ENCODE measurements at regions not wholly inside any gene's neighbourhood (a gene's known extent, or its start where the extent isn't known, plus 50 kb on each side); places are given as distances from the start of the nearest gene placed in this dataset.

DNA sequence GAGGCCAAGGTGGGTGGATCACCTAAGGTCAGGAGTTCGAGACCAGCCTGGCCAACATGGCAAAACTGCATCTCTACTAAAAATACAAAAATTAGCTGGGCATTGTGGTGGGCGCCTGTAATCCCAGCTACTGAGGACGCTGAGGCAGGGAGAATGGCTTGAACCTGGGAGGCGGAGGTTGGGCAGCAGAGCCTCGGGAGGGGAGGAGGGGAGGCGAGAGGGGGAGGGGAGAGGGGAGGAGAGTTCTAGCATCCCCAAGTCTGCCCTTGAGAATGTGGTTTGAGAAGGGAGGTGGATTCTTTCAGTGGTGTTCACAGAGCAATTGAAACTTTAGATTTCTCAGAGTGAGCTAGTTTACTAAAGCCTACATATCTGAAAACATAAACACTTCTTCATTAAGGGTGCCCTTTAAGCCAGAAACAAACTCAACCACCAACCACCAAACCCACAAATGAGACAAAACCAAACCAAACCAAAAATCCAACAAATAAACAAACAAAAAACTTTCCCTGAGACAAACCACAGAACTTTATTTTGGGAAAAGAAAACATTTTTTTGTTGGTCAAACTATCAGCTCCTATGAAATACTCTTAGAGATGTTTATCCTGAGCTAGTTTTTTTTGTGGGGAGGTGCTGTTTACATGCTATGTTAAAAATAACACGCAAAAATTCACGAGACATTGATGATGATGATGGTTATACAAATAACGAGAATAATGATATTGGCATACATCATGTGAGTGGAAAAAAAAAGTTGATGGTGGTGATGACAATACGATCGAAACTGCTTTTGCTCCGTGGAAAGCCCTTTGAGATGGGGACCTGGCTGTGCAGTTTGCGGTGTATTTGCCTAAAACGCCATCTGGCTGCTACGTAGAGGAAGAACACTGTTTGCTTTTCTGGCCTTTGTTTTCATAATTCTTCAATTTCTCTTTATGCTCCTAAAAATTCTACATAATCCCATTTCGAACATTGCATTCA lies 98.2 kb upstream of the PRKX start (continued):
- TF ChIP-seq KDM1A (IDR thresholded peaks at IDR 0.05; ENCODE audit: borderline replicate concordance) (no peak), FOS (IDR thresholded peaks at IDR 0.05; ENCODE audit: borderline replicate concordance, extremely low read depth, insufficient read length) (no peak), TCF3 (IDR thresholded peaks at IDR 0.05; ENCODE audit: borderline replicate concordance, insufficient read depth, low read depth, low read length) (0 out of 2 replicates have a peak, but pooled peaks have one; percentile 47), BACH1 (IDR thresholded peaks at IDR 0.05; ENCODE audit: borderline replicate concordance) (peak; percentile 31; the same call in 1 of the 2 replicates), MYB (IDR thresholded peaks at IDR 0.05; ENCODE audit: borderline replicate concordance, low read depth, low read length) (no peak), KLF5 (IDR thresholded peaks at IDR 0.05; ENCODE audit: partially characterized antibody) (no peak), SIX5 (IDR thresholded peaks at IDR 0.05; ENCODE audit: low read depth, low read length, severe bottlenecking) (no peak), CHD4 (IDR thresholded peaks at IDR 0.05) (no peak)
- TF ChIP-seq, protein P1, sequence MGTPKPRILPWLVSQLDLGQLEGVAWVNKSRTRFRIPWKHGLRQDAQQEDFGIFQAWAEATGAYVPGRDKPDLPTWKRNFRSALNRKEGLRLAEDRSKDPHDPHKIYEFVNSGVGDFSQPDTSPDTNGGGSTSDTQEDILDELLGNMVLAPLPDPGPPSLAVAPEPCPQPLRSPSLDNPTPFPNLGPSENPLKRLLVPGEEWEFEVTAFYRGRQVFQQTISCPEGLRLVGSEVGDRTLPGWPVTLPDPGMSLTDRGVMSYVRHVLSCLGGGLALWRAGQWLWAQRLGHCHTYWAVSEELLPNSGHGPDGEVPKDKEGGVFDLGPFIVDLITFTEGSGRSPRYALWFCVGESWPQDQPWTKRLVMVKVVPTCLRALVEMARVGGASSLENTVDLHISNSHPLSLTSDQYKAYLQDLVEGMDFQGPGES (IDR thresholded peaks at IDR 0.05), result no peak

DNA sequence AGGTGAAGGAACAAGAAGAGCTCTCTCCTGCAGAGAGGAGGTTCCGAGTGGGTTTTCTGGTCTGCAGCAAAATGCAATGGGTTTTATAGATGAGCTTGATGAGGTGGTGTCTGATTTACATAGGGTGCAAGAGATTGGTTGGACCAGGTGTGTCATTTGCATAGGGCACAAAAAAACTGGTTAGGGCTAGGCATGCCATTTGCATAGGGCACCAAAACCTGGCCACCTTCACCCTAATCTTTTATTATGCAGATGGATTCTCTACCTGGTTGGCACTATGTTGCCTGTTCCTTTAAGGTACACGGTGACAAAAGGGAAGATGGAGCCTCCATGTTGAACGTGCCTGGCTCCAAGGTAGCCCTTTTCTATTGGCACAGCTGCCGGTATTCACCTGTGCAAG lies 94.5 kb upstream of the PRKX start:
- BruUV-seq (replicated peaks), result no TSS peak
- Histone ChIP-seq H3K9me3 (replicated peaks; ENCODE audit: control insufficient read depth, insufficient read depth, low read length) (no peaks in the 10 kb centered on the region), H3K79me2 (ENCODE audit: control insufficient read depth, insufficient read depth, low read length) (no peaks in the 10 kb centered on the region), H3K4me3 (no peak overlapping the region), H3K27ac (ENCODE audit: control insufficient read depth, insufficient read depth) (no peak overlapping the region), H3K36me3 (ENCODE audit: control insufficient read depth in 2 of 2, insufficient read depth in 2 of 2, low read length in 1 of 2) (no peaks in the 10 kb centered on the region), H2AFZ (ENCODE audit: control insufficient read depth, low read depth, low read length) (no peak overlapping the region), H3K4me2 (ENCODE audit: control insufficient read depth, insufficient read depth) (no peak overlapping the region), H3K9ac (ENCODE audit: control insufficient read depth, insufficient read depth, low read length) (no peak overlapping the region), H4K20me1 (ENCODE audit: control insufficient read depth, insufficient read depth) (no peaks in the 10 kb centered on the region), H3K4me1 (ENCODE audit: control insufficient read depth, insufficient read depth, low read length) (peaks cover 18% of the 10 kb centered on the region), H3K27me3 (replicated peaks in 1 of 2; ENCODE audit: control insufficient read depth in 2 of 2, insufficient read depth in 2 of 2, low read length in 1 of 2) (0 out of 4 replicates have a peak, but pooled peaks cover 1 to 3% of the 10 kb centered on the region in 2 experiments)
- CTCF ChIA-PET, result interaction anchor here (0.6 kb wide), 2 partner anchors 136 to 514 kb away, joined by 3 to 5 read pairs; no protein-coding TSS in a partner anchor
- POLR2A ChIA-PET, result no interaction called here
- FAIRE-seq (no peak), DNase-seq (ENCODE audit: low read depth, low spot score) (no peak), ATAC-seq (no peak)
- intact Hi-C loops (cut with micrococcal nuclease; ENCODE audit: unreplicated experiment) (no loop called here), in situ Hi-C loops (cut with MboI) (loop anchor here (25.0 kb wide), 3 partner anchors 129 to 1854 kb away; partner anchors contain the start of gene ARSF)
- RAD21 ChIA-PET (ENCODE audit: unreplicated experiment), result no interaction called here
- 47% methylated on average over 4 of the region's 4 CpGs for WGBS (ENCODE audit: insufficient coverage, insufficient replicate concordance, low lambda C conversion rate, missing lambda C conversion rate)
- SMC1A ChIA-PET (ENCODE audit: uncharacterized antibody, unreplicated experiment), result interaction anchor here (3.2 kb wide), 1 partner anchor 156 kb away, joined by 9 read pairs; no protein-coding TSS in a partner anchor
- TF ChIP-seq HDAC6 (IDR thresholded peaks at IDR 0.05; ENCODE audit: unreplicated experiment) (no peak), BMI1 (IDR thresholded peaks at IDR 0.05; ENCODE audit: borderline replicate concordance) (no peak)
- TF ChIP-seq, protein P2, sequence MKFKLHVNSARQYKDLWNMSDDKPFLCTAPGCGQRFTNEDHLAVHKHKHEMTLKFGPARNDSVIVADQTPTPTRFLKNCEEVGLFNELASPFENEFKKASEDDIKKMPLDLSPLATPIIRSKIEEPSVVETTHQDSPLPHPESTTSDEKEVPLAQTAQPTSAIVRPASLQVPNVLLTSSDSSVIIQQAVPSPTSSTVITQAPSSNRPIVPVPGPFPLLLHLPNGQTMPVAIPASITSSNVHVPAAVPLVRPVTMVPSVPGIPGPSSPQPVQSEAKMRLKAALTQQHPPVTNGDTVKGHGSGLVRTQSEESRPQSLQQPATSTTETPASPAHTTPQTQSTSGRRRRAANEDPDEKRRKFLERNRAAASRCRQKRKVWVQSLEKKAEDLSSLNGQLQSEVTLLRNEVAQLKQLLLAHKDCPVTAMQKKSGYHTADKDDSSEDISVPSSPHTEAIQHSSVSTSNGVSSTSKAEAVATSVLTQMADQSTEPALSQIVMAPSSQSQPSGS (IDR thresholded peaks at IDR 0.05; ENCODE audit: low read length), result no peak
- TF ChIP-seq, protein P3, sequence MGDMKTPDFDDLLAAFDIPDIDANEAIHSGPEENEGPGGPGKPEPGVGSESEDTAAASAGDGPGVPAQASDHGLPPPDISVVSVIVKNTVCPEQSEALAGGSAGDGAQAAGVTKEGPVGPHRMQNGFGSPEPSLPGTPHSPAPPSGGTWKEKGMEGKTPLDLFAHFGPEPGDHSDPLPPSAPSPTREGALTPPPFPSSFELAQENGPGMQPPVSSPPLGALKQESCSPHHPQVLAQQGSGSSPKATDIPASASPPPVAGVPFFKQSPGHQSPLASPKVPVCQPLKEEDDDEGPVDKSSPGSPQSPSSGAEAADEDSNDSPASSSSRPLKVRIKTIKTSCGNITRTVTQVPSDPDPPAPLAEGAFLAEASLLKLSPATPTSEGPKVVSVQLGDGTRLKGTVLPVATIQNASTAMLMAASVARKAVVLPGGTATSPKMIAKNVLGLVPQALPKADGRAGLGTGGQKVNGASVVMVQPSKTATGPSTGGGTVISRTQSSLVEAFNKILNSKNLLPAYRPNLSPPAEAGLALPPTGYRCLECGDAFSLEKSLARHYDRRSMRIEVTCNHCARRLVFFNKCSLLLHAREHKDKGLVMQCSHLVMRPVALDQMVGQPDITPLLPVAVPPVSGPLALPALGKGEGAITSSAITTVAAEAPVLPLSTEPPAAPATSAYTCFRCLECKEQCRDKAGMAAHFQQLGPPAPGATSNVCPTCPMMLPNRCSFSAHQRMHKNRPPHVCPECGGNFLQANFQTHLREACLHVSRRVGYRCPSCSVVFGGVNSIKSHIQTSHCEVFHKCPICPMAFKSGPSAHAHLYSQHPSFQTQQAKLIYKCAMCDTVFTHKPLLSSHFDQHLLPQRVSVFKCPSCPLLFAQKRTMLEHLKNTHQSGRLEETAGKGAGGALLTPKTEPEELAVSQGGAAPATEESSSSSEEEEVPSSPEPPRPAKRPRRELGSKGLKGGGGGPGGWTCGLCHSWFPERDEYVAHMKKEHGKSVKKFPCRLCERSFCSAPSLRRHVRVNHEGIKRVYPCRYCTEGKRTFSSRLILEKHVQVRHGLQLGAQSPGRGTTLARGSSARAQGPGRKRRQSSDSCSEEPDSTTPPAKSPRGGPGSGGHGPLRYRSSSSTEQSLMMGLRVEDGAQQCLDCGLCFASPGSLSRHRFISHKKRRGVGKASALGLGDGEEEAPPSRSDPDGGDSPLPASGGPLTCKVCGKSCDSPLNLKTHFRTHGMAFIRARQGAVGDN (IDR thresholded peaks at IDR 0.05), result no peak

All from GM12878 (cell line).